ENCODE measurements at regions not wholly inside any gene's neighbourhood (a gene's known extent, or its start where the extent isn't known, plus 50 kb on each side); places are given as distances from the start of the nearest gene placed in this dataset.

DNA sequence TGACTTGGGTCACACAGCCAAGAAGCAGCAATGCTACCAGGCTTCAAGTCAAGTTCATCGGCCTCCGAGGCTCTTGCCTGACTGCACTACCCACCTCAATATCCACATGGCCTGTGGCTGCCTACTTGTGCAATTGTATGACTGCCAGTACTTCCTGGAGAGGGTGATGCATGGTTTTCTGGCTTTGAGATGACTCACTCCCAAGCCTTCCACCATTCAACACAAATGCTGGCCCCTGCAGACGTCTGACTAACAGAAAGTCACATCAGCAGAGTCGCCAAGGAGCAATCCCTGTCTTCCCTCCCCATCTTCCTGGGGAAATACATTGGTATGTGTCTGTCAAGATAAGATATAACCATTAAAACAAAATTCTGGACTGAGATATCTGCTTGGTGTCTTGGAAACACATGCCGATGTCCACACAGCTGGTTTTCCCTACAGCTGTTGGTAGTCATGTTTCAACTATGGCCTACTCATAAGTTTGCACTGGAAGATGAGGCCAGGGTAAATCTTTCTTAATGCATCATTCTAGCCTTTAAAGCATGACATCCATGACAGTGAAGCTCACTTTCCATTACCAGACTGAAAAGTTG, 79.6 kb upstream of the SPATA12 start:
- Histone ChIP-seq H4K20me1 (ENCODE audit: insufficient read depth) (no peaks in the 10 kb centered on the region), H3K27ac (no peak overlapping the region), H3K36me3 (ENCODE audit: insufficient read depth) (no peaks in the 10 kb centered on the region), H3K4me2 (no peak overlapping the region), H3K4me3 (IDR thresholded peaks at IDR 0.05; ENCODE audit: insufficient read depth, low read depth, low read length) (no peak overlapping the region), H3K27me3 (ENCODE audit: insufficient read depth, low read depth) (no peaks in the 10 kb centered on the region), H3K4me1 (ENCODE audit: low read depth, poor library complexity, severe bottlenecking) (no peaks in the 10 kb centered on the region), H2AFZ (ENCODE audit: low read depth) (no peak overlapping the region), H3K79me2 (ENCODE audit: insufficient read depth, low read depth) (no peaks in the 10 kb centered on the region), H3K9ac (no peak overlapping the region)
- no peak for TF ChIP-seq CTCF (conservative IDR thresholded peaks at IDR 0.05; ENCODE audit: low read depth, low read length)

DNA sequence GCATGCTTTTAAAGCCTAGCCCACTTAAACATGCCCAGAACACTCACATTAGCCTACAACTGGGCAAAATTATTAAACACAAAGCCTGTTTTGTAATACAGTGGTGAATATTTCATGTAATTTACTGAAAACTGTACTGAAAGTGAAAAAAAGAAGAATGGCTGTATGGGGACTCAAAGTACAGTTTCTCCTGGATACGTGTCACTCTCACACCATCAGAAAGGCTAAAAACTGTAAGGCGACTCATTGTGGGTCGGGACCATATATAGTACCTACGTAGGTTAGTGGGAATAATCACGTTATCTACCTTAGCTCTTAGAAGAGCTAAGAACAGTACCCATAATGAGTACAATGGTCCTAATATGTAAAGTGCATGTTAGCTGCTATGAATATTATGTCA, 80.2 kb upstream of the SPATA12 start:
- H3K36me3 ChIP-seq (ENCODE audit: insufficient read depth) = no peaks in the 10 kb centered on the region
- no peaks in the 10 kb centered on the region for H3K4me1 ChIP-seq (ENCODE audit: low read depth, poor library complexity, severe bottlenecking)
- no peaks in the 10 kb centered on the region for H3K27me3 ChIP-seq (ENCODE audit: insufficient read depth, low read depth)
- H3K79me2 ChIP-seq (ENCODE audit: insufficient read depth, low read depth) = no peaks in the 10 kb centered on the region
- H2AFZ ChIP-seq (ENCODE audit: low read depth) = no peak overlapping the region
- no peaks in the 10 kb centered on the region for H4K20me1 ChIP-seq (ENCODE audit: insufficient read depth)
- H3K9ac ChIP-seq = no peak overlapping the region
- TF ChIP-seq CTCF (conservative IDR thresholded peaks at IDR 0.05; ENCODE audit: low read depth, low read length) = no peak
- H3K4me3 ChIP-seq (IDR thresholded peaks at IDR 0.05; ENCODE audit: insufficient read depth, low read depth, low read length) = no peak overlapping the region
- H3K4me2 ChIP-seq = no peak overlapping the region
- no peak overlapping the region for H3K27ac ChIP-seq

DNA sequence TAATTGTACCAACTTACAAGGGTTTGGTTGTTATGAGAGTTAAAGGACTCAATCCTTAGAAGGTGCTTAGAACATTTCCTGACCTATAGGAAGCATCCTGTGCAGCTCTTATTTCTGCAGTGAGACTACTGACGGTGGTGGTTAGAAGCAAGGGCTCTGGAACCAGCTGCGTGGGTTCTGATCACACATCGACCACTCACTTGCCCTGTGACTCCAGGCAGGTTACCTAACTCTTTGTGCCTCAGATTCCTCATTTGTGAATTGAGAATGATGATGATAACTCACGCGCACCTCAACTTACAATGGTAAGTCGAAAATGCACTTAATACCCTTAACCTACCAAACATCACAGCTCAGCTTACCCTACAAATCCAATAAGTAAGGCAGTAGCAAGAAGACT, 80.7 kb upstream of the SPATA12 start:
- no peak overlapping the region for H3K9ac ChIP-seq
- H3K4me2 ChIP-seq = no peak overlapping the region
- TF ChIP-seq CTCF (conservative IDR thresholded peaks at IDR 0.05; ENCODE audit: low read depth, low read length) = no peak
- H3K27ac ChIP-seq = no peak overlapping the region
- no peaks in the 10 kb centered on the region for H3K27me3 ChIP-seq (ENCODE audit: insufficient read depth, low read depth)
- no peaks in the 10 kb centered on the region for H3K4me1 ChIP-seq (ENCODE audit: low read depth, poor library complexity, severe bottlenecking)
- no peak overlapping the region for H2AFZ ChIP-seq (ENCODE audit: low read depth)
- H3K36me3 ChIP-seq (ENCODE audit: insufficient read depth) = no peaks in the 10 kb centered on the region
- no peaks in the 10 kb centered on the region for H4K20me1 ChIP-seq (ENCODE audit: insufficient read depth)
- no peaks in the 10 kb centered on the region for H3K79me2 ChIP-seq (ENCODE audit: insufficient read depth, low read depth)
- H3K4me3 ChIP-seq (IDR thresholded peaks at IDR 0.05; ENCODE audit: insufficient read depth, low read depth, low read length) = no peak overlapping the region

DNA sequence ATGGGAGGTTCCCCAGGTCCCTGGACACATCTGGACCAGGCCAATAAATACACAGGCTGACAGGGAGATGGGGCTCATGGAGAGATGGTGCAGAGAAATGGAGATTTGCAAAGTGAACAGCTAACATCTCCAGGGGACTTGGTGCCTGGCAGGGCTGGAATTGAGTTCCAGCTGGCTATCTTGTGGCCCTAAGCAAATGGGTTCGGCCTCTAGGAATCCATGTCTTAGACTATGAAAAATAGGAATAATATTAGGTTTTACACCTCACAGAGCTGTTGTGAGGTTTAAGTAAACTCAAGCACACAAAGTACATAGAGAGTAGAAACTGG, 82.9 kb upstream of the SPATA12 start:
- Histone ChIP-seq H3K27ac (no peak overlapping the region), H3K4me3 (IDR thresholded peaks at IDR 0.05; ENCODE audit: insufficient read depth, low read depth, low read length) (no peak overlapping the region), H3K27me3 (ENCODE audit: insufficient read depth, low read depth) (no peaks in the 10 kb centered on the region), H3K4me1 (ENCODE audit: low read depth, poor library complexity, severe bottlenecking) (no peaks in the 10 kb centered on the region), H3K36me3 (ENCODE audit: insufficient read depth) (no peaks in the 10 kb centered on the region), H3K9ac (no peak overlapping the region), H4K20me1 (ENCODE audit: insufficient read depth) (no peaks in the 10 kb centered on the region), H3K4me2 (no peak overlapping the region), H3K79me2 (ENCODE audit: insufficient read depth, low read depth) (no peaks in the 10 kb centered on the region), H2AFZ (ENCODE audit: low read depth) (no peak overlapping the region)
- TF ChIP-seq CTCF (conservative IDR thresholded peaks at IDR 0.05; ENCODE audit: low read depth, low read length) = no peak

Data from KMS-11 (cell line).